GM21528 (cell line): ENCODE measurements at regions not wholly inside any gene's neighbourhood (a gene's known extent, or its start where the extent isn't known, plus 50 kb on each side); places are given as distances from the start of the nearest gene placed in this dataset.

Experiments
- ATAC-seq: cut with Tn5 transposase; IDR thresholded peaks from one replicate; pipeline ENCODE4 v1.9.1; 2021; ENCODE audit warnings: mild to moderate bottlenecking, moderate library complexity; ENCODE audit not compliant: unreplicated experiment, low FRiP score

DNA sequence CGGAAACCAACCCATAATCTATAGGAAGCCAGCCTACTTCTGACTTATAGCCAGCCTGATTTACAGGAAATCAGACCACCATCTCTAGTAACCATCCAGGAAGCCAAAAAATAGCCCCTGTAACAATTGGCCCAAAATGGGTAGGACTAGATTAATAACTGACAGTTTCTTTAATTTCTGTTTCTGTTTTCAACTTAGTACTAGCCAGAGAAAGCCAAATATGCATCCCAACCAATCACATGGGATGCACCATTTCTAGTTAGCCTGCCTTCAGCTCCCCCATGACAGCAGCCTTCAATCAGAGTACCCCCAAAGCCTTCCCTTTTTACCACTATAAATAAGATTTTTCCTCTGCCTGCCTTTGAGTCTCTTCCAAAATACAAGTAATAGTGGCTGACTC is 239.1 kb upstream of the GADL1 start:
- ATAC-seq = peak; percentile 45

DNA sequence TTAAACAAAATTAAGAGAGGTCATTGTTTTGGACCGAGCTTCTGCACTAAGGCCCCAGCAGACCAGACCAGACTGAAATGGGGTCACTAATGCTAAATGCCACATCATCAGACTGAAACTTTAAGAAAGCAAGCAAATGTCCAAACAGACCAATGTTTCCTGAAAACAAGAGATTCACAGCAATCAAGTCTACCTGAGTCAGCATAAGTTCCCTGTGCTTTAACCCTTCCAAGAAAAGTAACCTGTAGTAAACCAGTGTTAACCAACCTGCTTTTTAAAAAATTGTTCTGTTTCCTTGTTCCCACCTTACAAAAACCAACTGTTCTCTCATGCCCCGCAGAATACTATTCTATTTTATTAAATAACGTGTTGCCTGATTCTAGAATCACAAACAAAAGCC is 241.1 kb upstream of the GADL1 start:
- no peak for ATAC-seq

DNA sequence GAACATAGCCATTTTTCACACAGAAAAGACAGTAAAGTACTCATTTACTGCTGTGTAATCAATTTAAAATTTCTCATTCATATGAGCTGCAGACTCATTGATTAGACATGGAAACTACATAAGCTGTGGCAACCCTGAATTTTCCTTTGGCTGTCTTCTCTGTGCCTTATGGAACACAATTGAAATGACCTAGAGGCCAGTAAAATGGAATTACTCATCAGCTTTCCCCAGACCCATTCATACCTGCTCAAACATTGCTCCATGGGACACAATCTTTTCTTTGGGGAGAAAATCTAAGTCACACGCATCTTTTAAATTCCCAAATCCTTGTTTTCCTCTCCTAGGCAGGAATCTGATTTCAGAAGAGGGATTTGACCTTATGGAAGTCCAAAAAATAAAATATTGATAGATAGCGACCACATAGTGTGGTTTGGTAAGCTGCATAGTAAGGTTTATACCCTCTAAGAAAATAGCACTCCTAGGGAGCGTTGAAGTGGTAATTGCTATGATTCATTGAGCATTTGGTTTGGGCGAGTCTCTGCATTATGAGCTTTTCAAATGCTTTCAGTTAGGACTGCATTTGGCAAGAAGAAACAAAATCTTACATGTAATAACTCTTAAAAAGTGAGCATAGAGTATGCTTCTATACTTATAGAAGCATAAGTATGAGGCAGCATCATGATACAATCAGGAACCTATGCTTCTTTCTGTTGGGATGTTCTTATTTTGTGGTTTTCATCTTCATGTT is 243.4 kb upstream of the GADL1 start:
- no peak for ATAC-seq

DNA sequence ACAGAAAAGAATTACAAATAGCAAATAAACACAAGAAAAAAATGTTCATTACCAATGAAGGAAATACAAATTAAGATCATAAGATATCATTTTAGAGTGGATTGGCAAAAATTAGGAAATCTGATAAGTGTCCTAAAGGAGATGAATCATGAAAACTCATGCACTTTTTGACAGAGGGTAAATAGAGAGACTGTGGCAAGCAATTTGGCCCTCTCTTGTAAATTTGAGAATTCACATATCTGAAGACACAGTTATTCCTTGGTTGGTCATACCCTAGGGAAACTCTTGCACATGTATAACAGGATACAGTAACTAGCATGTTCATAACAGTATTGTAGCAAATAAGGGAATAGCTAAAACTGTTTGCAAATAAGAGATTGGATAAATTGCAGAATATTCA is 246.0 kb upstream of the GADL1 start:
- no peak for ATAC-seq

DNA sequence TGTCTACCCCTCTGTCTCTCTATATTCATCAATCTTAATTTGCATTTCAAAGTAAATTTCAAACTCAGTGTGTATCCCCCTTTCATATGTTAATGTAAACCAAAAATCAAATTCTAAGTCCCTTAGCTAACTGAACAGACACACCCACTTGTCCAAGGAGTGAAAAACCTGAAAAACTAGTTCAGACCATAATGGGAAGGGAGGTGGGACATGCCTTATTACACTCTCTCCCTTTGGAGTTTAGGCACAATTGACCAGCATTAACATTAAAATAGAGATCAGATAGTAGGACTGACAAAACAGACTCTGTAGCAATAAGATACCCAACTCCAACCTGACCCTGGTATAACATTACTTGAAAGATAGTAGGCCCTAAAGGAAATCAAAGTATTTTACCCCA is 247.7 kb upstream of the GADL1 start:
- ATAC-seq = no peak

DNA sequence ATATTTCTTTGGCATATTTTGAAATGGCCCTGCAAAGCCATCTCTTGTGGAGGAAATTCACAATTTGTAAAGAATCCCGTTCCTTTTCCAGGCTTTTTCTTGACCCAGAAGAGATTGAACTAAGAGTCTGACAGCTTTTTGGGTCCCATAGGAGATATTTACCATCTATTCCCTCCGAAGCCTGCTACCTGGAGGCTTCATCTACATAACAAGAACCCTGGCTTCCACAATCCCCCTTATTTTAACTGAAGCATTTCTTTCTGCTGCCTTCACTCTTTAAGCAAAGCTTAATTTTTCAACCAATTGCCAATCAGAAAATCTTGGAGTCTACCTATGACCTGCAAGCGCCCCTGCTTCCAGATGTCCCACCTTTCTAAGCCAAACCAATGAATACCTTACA is 248.1 kb upstream of the GADL1 start:
- ATAC-seq = no peak

DNA sequence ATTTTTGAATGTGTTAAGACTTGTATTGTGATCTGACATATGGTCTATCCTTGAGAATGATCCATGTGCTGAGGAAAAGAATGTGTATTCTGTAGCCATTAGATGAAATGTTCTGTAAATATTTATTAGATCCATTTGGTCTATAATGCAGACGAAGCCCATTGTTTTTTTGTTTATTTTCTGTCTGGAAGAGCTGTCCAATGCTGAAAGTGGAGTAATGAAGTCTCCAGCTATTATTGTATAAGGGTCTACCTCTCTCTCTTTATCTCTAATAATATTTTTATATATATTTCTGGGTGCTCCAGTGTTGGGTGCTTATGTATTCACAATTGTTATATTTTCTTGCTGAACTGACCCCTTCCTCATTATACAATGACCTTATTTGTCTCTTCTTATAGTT is 250.6 kb upstream of the GADL1 start:
- ATAC-seq = no peak

DNA sequence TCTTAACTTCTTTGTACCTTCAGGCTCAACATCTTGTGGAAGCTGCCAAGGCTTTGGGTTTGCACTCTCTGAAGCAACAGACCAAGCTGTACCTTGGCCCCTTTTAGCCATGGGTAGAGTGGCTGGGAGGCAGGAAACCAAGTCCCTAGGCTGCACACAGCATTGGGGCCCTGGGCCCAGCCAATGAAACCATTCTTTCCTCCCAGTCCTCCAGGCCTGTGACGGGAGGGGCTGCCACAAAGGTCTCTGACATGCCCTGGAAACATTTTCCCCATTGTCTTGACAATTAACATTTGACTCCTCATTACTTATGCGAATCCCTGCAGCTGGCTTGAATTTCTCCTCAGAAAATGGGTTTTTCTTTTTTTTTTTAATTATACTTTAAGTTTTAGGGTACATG is 253.1 kb upstream of the GADL1 start:
- ATAC-seq = no peak

DNA sequence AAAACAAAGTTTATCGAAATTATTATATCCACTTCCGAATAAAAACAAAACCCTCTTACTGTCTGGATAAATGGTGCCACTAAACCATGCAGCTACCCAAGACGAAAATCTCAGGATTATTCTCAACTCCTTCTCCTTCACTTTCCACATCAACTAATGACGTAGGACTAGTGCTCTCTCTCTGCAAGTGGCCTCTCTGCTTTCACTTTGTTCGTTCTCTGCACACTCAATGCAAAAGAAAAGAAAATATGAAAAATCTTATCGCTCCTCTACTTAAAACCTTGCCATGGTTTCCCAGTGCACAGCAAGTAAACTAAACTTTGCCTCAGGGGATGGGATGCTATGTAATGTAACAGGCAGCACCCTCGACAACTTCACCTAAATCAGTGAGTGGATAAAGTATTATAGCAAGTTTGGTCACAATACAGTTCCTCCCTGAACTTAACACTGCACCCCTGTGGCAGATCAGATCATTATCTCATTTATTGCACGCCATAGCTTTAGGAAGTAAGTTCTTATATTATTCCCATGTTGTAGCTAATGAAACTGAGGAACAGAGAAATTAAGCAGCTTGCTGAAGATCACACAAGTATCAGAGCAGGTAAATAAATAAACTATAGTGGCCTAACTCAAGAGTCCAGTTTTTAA is 262.7 kb upstream of the GADL1 start:
- ATAC-seq = no peak

DNA sequence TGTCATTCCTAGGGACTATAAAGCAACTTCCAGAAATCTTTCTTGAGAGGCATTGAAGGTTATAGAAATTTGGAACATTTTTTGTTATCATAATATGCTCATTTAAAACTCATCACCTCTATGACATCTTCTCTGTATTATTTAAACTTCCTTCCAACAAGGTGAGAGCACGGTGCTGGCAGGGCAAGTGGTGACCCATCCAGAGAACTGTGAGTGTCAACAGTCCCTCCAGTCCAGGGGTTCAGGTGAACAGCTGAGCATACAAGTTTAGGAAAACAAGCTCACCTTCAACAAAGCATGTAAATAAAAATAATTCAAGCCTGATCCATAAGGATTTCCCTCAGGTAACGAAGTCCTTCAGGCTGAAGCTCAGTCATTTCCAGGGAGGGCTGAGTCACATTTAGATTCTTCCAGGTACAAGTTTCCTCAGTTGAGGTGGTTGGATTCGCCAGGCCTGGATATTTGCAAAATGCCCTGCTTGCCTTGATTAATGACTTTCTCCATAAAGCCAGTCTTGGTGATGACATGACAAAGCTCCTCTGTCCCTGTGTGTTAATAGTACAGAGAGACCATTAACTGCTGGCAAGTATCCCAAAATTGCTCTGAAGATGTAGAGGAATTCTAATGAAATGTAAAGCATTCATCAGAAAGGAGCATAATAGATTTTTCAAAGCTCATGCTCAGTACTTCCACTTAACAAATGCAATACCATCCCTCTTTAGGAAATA is 263.6 kb upstream of the GADL1 start:
- no peak for ATAC-seq

DNA sequence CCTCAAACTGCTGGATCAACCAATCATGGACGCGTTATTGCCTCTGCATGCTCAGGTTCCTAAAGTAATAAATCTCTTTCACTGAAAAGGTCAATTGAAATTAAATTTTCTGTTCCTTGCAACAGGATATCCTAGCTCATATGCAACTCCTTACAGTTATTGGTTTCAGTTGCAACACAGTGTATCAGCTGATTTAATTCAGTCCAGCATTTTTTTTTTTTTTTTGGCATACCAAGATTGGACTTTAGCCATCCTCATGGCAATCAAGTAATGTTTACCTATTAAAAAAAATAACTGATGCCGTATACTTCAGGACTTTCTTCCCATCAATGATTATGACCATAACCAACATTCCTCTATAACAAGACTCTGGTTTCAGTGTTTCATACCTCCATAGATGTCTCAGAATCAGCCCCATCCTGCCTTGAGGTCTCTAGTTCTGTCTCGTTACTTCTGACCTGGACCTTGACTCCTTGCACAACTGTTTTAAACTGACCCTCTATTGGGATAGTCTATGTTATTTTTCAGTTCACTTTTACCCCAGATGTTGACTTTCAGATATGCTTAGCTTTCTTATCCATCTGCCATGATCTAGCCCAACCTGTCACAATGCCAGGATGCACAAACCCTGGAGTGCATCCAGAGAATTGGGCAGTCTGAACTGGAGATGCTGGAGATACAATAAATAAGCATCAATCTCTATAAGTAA is 265.0 kb upstream of the GADL1 start:
- ATAC-seq = no peak

DNA sequence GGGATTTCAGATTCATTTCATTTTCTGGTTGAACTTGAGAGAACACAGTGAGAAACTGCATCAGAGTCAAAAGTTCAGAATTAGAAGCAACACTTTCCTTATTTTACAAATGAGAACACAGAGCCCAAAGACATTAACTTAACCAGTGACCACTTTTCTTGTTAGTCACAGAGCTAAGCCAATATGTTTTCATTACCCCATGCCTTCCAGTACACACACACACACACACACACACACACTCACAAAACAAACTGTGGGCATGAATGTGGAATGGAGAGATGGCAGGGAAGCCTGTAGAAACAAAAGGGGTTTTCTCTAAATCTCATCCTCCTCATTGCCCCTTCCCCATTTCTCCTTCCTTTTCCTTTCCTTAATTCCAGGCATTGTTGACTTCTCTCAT is 267.4 kb upstream of the GADL1 start:
- ATAC-seq = no peak

DNA sequence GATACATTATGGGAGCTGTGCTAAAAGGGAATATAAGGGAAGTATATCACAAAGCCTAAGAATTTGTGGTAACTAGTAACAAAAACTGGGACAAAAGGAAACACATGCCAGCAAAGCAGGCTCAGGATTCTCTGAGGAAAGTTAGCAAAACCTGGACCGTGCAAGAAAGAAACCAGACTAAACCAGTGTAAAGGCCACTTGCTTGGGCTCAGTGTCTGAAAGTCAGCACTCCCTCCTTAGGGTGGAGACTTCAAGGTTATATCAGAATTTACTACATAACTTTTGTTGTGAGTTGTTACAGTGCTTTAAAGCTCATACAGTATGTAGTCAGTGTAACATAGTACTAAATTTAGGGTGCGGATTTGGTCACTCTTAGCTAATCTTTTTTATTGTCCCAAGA is 269.9 kb upstream of the GADL1 start:
- no peak for ATAC-seq

DNA sequence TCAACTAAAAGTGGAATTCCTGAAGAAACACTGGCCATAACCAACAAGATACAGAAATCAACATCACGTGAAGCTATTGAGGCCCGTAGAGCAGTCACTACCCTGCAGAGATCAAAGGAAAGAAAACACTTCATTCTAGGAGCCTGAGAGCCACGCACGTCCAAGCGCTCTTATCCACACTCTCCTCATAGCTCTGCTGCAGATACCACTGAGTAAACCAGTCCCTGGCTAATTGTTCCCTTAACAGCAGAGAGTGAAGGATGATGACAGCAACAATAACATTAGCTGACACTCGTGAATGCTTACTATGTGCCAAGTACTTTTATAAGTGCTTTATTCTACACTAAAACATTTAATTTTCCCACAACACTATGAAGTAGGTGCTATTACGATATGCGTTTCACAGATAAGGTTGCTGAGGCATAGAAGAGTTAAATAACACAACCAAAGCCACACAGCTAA is 271.0 kb upstream of the GADL1 start:
- no peak for ATAC-seq

DNA sequence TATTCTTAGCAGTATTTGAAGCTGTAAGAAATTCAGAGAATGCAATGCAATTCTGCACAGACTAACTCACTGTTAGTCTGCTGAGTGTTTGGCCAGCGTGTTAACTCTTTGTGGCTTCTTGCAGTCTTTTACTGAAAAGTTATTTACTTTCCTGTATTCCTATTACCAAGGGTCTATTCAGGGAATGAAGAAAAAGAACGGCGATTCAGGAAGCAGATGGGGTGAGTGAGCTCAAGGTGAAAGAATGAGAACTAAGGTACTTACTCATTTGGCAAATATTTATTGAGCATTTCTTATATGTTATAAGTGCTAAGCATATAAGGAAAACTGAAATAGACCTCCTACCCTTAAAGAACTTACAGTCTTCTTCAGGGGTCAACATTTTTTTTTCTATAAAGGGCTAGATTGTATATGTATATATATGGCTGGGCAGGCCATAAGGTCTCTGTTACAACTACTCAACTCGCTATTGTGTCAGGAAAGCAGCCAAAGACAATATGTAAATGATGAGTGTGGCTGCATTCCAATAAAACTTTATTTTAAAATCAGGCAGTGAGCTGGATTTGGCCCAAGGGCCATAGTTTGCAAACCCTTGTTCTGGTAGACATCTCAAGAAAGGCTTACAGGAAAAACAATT is 271.9 kb upstream of the GADL1 start:
- ATAC-seq = no peak

DNA sequence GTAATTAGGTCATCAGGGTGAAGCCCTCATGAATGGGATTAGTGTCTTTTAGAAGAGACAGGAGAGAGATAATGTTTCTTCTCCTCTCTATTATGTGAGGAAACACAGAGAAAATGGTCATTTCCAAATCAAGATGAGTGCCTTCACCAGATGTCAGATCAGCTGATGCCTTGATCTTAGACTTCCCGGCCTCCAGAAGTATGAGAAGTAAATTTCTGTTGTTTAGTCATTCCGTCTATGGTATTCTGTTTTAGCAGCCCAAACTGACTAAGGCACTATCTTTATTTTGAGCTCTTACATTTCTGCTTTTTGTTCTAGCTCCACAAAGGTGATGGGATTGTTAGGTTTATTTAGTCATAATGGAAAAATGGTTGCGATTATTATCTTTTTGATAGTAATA is 273.2 kb upstream of the GADL1 start:
- ATAC-seq = no peak

DNA sequence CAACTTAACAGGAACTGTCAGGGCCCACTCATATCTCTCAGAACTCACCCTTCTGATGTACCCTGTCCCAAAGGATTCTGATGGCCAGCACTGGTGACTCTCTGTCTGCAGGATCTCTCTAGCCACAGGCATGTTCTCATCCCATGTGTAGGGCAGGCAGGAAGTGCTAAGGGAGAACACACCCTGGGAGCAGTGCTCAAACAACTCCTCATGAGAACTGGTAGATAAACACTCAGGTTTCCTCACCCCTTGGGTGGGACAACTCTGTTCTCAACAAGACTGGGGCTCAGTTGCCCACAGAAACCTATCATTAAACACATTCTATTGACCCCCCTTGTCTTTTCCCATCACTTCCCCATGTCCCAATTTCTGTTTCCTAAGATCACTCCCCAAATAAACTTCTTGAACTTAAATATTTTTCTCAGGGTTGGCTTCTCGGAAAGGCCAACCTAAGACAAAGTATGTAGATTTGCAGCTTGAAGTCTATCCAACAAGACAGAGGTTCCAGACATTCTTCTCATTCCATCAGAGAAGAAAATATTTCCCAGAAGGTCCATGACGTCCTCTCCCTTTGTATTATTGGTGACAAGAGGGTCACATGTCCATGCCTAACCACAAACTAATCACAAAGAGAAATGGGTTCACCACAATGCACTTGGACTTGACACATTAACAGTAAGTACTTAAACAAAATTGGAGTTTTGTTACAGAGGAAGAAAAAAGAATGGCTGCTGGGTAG is 276.6 kb upstream of the GADL1 start:
- no peak for ATAC-seq

DNA sequence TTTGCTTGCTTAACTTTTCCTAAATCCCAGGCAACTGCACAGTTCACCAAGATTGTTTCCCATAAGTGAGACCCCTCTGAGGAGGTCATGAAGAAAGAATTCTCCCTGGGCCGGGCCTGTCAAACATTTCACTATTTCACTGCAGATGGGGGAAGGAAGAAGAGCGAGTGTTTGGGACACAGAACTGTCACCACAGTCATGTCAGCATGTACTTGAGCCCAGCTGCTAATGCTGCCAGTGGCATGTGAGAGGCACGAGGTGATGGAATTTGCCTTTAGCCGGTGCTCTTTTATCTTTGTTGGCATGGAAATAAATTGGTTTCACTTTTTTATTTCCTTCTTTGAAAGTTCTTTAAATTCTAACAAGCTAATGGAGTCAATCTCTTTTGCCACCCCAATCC is 277.9 kb upstream of the GADL1 start:
- ATAC-seq = no peak

DNA sequence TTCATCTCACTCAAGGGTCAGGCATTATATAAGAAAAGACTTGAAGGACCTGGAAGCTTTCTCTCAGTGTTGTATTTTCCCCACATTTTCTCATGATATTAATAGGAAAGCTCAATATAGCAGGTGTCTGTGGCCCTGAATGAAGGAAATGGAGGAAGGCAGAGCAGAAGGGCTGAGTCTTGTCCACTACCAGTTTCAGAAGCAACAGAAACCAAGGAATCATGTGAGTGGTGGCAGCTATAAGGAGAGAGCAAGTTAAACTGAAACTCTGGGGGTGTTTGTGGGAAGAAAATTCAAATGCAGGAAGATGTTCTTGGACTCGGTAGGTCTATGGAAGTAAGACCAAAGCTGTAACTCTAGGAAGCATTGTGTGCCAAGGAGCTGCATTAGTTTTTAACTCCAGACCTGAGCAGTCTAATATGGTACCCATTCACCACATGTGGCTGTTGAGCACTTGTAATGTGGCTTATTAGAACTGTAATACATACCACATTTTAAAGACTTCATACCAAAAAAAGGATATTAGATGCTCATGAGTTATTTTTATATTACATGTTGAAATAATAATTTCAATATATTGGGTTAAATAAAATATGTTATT is 278.8 kb upstream of the GADL1 start:
- no peak for ATAC-seq

DNA sequence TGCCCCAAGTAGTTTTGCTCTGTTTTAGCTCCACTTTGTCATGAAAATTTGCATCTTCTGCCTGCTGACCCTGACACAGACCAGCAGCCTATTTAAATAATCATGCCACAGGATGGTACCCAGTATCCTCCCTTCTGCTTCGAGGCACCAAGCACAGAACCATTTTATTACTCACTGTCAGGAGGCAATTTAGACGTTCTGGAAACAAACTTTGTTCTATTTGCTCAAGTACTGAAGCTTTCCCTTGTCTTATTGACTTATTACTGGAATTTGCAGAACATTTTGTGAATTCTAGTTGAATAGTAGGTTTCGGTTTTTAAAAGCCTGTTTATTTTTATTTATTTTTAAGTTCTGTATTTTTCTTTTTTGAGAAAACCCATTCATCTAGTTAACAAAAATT is 279.6 kb upstream of the GADL1 start:
- no peak for ATAC-seq
